Tibial nerve (tissue), 4 donors: ENCODE measurements at regions not wholly inside any gene's neighbourhood (a gene's known extent, or its start where the extent isn't known, plus 50 kb on each side); places are given as distances from the start of the nearest gene placed in this dataset.

ENCODE experiments used
- DNase-seq, 2 donors: peaks; one replicate each; pipeline ENCODE4 v3.0.0-alpha.2; 2019; ENCODE audit warnings: low spot score in 2 of 2
- H3K27ac ChIP-seq, 4 donors: fragments of 200-600 bp; sonication (generic) in 3 of 4; one replicate each; pipeline ENCODE4 v1.5.1; 2017 to 2019; ENCODE audit warnings: mild to moderate bottlenecking in 1 of 4
- H3K27me3 ChIP-seq, 2 donors: fragments of 200-600 bp; sonication (generic) in 1 of 2; one replicate each; pipeline versions ENCODE4 v1.5.1 to v1.6.0; 2017 to 2019
- H3K36me3 ChIP-seq, 3 donors: fragments of 200-600 bp; sonication (generic); one replicate each; pipeline ENCODE4 v1.5.1; 2018 to 2019
- H3K4me1 ChIP-seq, 4 donors: fragments of 200-600 bp; sonication (generic) in 3 of 4; one replicate each; pipeline ENCODE4 v1.5.1; 2017 to 2019
- H3K4me3 ChIP-seq, 4 donors: fragments of 200-600 bp; sonication (generic) in 3 of 4; one replicate each; pipeline ENCODE4 v1.5.1; 2017 to 2019; ENCODE audit warnings: mild to moderate bottlenecking in 1 of 4, moderate library complexity in 1 of 4
- H3K9me3 ChIP-seq, 4 donors: fragments of 200-600 bp; sonication (generic) in 3 of 4; one replicate each; pipeline ENCODE4 v1.5.1; 2017 to 2019
- CTCF ChIP-seq, 5 experiments: fragments of 200-600 bp in 3 of 5; fragments of 450-650 bp in 2 of 5; sonication (generic) in 3 of 5; IDR thresholded peaks; one replicate each; pipeline ENCODE4 v1.5.1; 2016 to 2019; ENCODE audit warnings: antibody characterized with exemption in 5 of 5, mild to moderate bottlenecking in 3 of 5, moderate library complexity in 2 of 5
- EP300 ChIP-seq, 2 donors: sonication (generic); formaldehyde crosslinking; IDR thresholded peaks; one replicate each; pipeline ENCODE4 v1.6.1; 2017; ENCODE audit warnings: antibody characterized with exemption in 2 of 2, mild to moderate bottlenecking in 1 of 2
- POLR2A ChIP-seq, 2 donors: fragments of 450-650 bp; IDR thresholded peaks; one replicate each; pipeline ENCODE4 v1.6.1; 2017; ENCODE audit warnings: antibody characterized with exemption in 2 of 2, mild to moderate bottlenecking in 2 of 2, moderate library complexity in 2 of 2
- WGBS, 2 donors: methylation state at CpG; one replicate each; pipeline ENCODE4 v1.1.5; 2018; 5-methylcytosine and 5-hydroxymethylcytosine counted together

- TF ChIP-seq POLR2A (IDR thresholded peaks at IDR 0.05) (no peak), CTCF (IDR thresholded peaks at IDR 0.05) (no peak), EP300 (IDR thresholded peaks at IDR 0.05) (no peak)
- Histone ChIP-seq H3K4me1 (no peaks in the 10 kb centered on the region), H3K4me3 (no peak overlapping the region), H3K36me3 (no peaks in the 10 kb centered on the region), H3K27ac (no peak overlapping the region), H3K27me3 (peaks cover 0 to 5% of the 10 kb centered on the region in 2 donors), H3K9me3 (no peaks in the 10 kb centered on the region)
- DNase-seq, result no peak
- WGBS, 2 donors, result 34 to 45% methylated on average over 4 of the region's 4 CpGs
Measured at GRCh38 chr2:2569836-2570235, 238.8 kb upstream of the MYT1L start.

- Histone ChIP-seq H3K27me3 (no peaks in the 10 kb centered on the region), H3K4me1 (no peaks in the 10 kb centered on the region), H3K9me3 (no peaks in the 10 kb centered on the region), H3K27ac (no peak overlapping the region), H3K4me3 (no peak overlapping the region), H3K36me3 (no peaks in the 10 kb centered on the region)
- no peak for TF ChIP-seq CTCF (IDR thresholded peaks at IDR 0.05)
- TF ChIP-seq POLR2A (IDR thresholded peaks at IDR 0.05), result no peak
- TF ChIP-seq EP300 (IDR thresholded peaks at IDR 0.05), result no peak
- DNase-seq, result no peak
- 81 to 88% methylated on average over 11 of the region's 11 CpGs for WGBS, 2 donors
Measured at GRCh38 chr2:2569306-2569705, 238.2 kb upstream of the MYT1L start.

- no peaks in the 10 kb centered on the region for H3K4me1 ChIP-seq
- H3K27me3 ChIP-seq, result no peaks in the 10 kb centered on the region
- no peaks in the 10 kb centered on the region for H3K9me3 ChIP-seq
- no peaks in the 10 kb centered on the region for H3K36me3 ChIP-seq
- 91% methylated on average over 9 of the region's 9 CpGs for WGBS, 2 donors
- H3K27ac ChIP-seq, result no peak overlapping the region
- no peak overlapping the region for H3K4me3 ChIP-seq
- no peak for TF ChIP-seq CTCF (IDR thresholded peaks at IDR 0.05)
- TF ChIP-seq EP300 (IDR thresholded peaks at IDR 0.05), result no peak
- DNase-seq, result no peak
Measured at GRCh38 chr2:2568411-2568810, 237.3 kb upstream of the MYT1L start.

- TF ChIP-seq POLR2A (IDR thresholded peaks at IDR 0.05) (no peak), EP300 (IDR thresholded peaks at IDR 0.05) (no peak), CTCF (IDR thresholded peaks at IDR 0.05) (no peak)
- WGBS, 2 donors, result 73 to 76% methylated on average over 14 to 15 of the region's 15 CpGs
- H3K27ac ChIP-seq, result no peak overlapping the region
- no peaks in the 10 kb centered on the region for H3K36me3 ChIP-seq
- H3K4me1 ChIP-seq, result no peaks in the 10 kb centered on the region
- DNase-seq, result no peak
- no peak overlapping the region for H3K4me3 ChIP-seq
- no peaks in the 10 kb centered on the region for H3K27me3 ChIP-seq
- H3K9me3 ChIP-seq, result no peaks in the 10 kb centered on the region
Measured at GRCh38 chr2:2567776-2568175, 236.7 kb upstream of the MYT1L start.

- no peak overlapping the region for H3K4me3 ChIP-seq
- DNase-seq, result no peak
- H3K27ac ChIP-seq, result no peak overlapping the region
- H3K36me3 ChIP-seq, result no peaks in the 10 kb centered on the region
- no peaks in the 10 kb centered on the region for H3K4me1 ChIP-seq
- TF ChIP-seq EP300 (IDR thresholded peaks at IDR 0.05), result no peak
- H3K9me3 ChIP-seq, result no peaks in the 10 kb centered on the region
- WGBS, 2 donors, result 87 to 89% methylated on average over 26 of the region's 26 CpGs
- no peaks in the 10 kb centered on the region for H3K27me3 ChIP-seq
Measured at GRCh38 chr2:2566396-2567323, 235.6 kb upstream of the MYT1L start.
